SIG-M5 treated with dmso at 0.1 percent for 504 hours (cell line): ENCODE measurements at regions not wholly inside any gene's neighbourhood (a gene's known extent, or its start where the extent isn't known, plus 50 kb on each side); places are given as distances from the start of the nearest gene placed in this dataset.

ENCODE experiments used
- DNase-seq: peaks from one replicate; lab custom pipeline; 2025; ENCODE audit not compliant: unreplicated experiment; lab: John Stamatoyannopoulos, UW

GRCh38 chr1:14294860-14295536 lies 303.5 kb upstream of the KAZN start:
- no peak for DNase-seq

GRCh38 chr1:14296795-14297194 lies 301.7 kb upstream of the KAZN start:
- no peak for DNase-seq

DNA sequence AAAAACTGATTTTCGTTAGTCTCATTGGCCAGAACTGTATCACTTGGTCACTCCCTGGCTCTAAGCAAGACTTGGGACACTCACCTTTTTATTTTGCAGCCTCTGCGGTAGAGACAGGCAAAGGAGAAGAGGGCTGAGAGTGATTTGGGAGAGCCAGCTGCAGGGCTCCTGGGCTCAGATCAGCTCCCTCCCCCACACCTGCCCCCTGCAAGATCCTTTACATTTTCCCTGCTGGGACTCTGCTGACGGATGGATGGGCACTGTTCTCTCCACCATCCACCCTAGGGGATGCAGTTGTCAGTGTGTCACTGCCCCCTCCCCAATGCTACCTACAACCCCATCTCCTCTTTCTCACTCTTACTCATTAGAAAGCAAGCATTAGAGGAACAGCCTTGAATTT lies 301.1 kb upstream of the KAZN start:
- DNase-seq: no peak

GRCh38 chr1:14298806-14299205 lies 299.7 kb upstream of the KAZN start:
- DNase-seq: no peak

GRCh38 chr1:14300991-14301703 lies 297.3 kb upstream of the KAZN start:
- no peak for DNase-seq

DNA sequence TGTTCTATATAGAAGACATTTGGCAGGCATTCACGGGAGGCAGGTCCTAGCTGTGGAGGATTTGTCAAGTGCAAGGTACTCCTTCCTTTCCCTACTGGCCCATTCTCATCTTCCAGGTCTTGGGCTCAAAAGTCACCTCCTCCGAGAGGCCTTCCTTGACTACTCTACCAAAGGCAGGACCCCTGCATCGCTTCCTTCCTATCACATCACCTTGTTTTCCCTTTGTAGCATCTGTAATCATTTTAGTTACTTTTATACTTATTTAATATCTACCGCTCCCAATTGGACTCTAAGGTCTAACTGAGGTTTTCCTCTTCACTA lies 296.8 kb upstream of the KAZN start:
- DNase-seq: no peak

GRCh38 chr1:14302025-14302424 lies 296.5 kb upstream of the KAZN start:
- no peak for DNase-seq

DNA sequence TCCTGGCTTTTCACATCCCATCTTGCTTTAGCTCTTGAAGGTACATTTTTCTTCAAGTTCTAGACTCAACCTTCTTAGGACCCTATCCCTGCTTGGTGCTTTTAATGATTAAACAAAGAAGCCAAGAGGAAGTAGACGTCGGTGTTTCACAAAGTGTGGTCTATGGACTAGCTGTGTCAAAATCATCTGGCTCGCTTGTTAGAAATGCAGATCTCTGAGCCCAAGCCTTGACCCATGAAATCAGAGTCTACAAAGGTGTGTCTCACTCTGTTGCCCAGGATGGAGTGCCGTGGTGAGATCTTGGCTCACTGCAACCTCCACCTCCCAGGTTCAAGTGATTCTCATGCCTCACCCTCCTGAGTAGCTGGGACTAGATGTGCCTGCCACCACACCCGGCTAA lies 295.5 kb upstream of the KAZN start:
- no peak for DNase-seq

- DNase-seq: no peak
These were observed 294.1 kb upstream of the KAZN start for GRCh38 chr1:14304381-14304865.

- DNase-seq: no peak
These were observed 290.0 kb upstream of the KAZN start for GRCh38 chr1:14308460-14308859.

GRCh38 chr1:14309984-14310383 lies 288.5 kb upstream of the KAZN start:
- no peak for DNase-seq

- no peak for DNase-seq
These were observed 288.0 kb upstream of the KAZN start for GRCh38 chr1:14310476-14310875.

- DNase-seq: no peak
These were observed 284.6 kb upstream of the KAZN start for GRCh38 chr1:14313731-14314431.

DNA sequence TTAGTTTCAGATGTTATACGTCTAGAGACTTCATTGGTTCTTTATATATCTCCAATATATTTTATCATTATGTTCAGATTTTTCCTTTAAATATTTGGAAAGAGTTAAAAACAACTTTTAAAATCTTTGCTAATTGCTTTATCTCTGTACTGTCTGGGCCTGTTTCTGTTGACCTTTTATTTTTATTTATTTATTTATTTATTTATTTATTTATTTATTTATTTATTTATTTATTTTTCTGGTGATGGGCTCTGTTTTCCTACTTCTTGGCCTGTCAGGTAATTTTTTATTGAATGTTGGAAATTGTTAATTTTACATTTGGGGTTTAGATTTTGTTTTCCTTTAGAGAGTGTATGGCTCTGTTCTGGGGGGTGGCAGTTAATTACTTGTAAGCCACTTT lies 279.7 kb upstream of the KAZN start:
- DNase-seq: no peak

DNA sequence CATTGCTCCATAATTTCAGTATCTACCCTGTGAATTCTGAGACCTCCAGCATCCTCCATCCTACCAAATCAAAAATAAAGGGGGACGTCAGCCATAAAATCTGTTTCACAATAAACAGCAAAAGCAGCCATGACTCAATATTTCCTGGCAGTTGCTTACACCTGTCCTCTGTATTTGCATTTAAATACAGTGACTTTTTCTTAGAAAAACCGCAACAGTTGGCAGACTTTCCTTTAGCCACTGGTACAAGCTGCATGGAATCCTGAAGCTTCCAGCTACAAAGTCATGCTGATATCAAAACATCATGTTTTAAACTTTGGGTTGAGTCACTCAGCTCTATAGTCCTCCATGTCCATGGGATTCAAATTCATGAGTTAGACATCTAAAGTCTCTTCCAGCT lies 278.0 kb upstream of the KAZN start:
- no peak for DNase-seq

DNA sequence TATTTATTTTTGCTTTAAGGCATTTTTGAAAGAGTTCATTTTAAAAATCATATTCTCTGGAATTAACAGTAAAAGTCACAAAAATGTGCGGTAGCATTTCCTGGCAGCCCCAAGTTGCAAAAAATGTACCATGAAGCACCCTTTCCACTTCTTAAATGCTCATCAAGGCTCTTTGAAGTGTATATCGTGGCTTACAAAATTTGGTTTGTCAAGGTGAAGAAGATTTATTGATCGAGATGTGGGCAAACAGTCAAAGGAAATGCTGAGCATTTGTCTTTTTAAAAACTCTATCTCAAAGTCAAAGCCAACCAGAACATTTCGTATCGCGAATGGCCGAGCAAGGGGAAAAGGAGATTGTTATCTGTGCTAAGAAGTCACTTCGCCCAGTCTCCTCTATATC lies 277.5 kb upstream of the KAZN start:
- no peak for DNase-seq

- no peak for DNase-seq
These were observed 277.1 kb upstream of the KAZN start for GRCh38 chr1:14321422-14321821.

GRCh38 chr1:14323568-14324247 lies 274.8 kb upstream of the KAZN start:
- no peak for DNase-seq

DNA sequence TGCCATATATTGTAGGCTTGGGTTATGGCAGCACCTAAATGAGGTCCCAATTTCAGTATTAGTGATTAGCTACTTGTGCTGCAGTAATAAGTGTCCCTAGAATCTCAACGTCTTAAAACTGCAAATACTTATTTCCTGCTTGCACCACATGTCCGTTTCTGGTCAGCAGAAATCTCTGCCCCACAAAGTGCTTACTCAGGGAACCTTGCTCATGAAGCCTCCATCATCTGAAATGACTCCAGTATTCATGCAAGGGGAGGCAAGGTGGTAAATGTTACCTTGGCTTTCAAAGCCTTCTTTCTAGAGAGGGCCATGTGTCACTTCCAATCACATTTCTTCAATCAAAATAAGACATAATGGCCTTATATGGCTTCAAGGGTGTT lies 274.2 kb upstream of the KAZN start:
- DNase-seq: no peak

DNA sequence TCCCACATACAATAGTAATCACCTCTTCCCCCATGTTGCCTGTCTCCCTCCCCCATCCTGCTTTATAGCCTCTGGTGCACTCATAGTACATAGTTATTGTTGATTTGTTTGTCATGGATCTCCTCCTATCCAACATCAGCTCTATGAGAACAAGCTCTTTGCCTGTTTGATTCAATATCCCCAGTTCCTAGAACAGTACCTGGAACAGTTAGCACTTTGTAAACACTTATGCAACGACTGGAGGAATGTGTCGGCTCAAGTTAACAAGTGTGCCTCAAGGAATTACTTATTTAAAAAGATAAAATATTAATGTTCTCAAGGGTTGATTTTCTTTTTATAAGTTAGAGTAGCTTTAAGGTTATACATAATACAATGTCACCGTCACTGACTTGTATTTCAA lies 271.6 kb upstream of the KAZN start:
- no peak for DNase-seq

DNA sequence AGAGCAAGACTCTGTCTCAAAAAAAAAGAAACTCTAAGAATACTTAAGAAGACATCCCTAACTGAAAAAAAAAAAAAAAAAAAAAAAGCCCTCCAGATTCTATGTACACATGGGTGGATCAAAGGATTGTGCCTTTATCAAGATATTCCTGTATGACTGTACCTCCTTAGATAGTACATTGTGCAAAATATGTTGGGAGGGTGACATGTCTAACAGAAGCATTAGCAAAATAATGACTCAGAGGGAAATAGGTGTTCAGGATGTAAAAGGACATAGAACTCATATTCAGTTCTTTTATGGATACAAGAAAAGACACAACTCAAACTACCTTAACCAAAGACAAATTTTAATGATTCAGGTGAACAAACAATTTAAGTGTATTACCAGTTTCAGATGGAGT lies 269.8 kb upstream of the KAZN start:
- no peak for DNase-seq

GRCh38 chr1:14332158-14332557 lies 266.3 kb upstream of the KAZN start:
- no peak for DNase-seq
